WTC11 (cell line): ENCODE measurements at regions not wholly inside any gene's neighbourhood (a gene's known extent, or its start where the extent isn't known, plus 50 kb on each side); places are given as distances from the start of the nearest gene placed in this dataset.

Experiments
- ATAC-seq: fragments of 200-7000 bp; cut with Tn5 transposase; 2 replicates; pipeline ENCODE4 v1.10.0; 2021; ENCODE audit warnings: mild to moderate bottlenecking, moderate library complexity
- CTCF ChIA-PET: fragments of 300-600 bp; sonication (Branson Sonifier 250); formaldehyde crosslinking; loops from one replicate; lab custom pipeline; 2021; ENCODE audit warnings: antibody characterized with exemption; lab: Charles Lee
- POLR2A ChIA-PET: fragments of 350-600 bp; sonication (Branson Sonifier 250); formaldehyde crosslinking; loops from one replicate; lab custom pipeline; 2021; ENCODE audit warnings: antibody characterized with exemption; lab: Charles Lee
- DNase-seq: peaks from one replicate; pipeline ENCODE4 v3.0.0; 2021; ENCODE audit warnings: low spot score
- H3K27ac Mint-ChIP-seq: 2 replicates; pipeline ENCODE4 v1.8.0; 2021; ENCODE audit warnings: mixed read lengths
- H3K27me3 Mint-ChIP-seq: 2 replicates; pipeline ENCODE4 v1.8.0; 2021; ENCODE audit warnings: low read depth, mild to moderate bottlenecking, moderate library complexity, mixed read lengths
- H3K36me3 Mint-ChIP-seq: 2 replicates; pipeline ENCODE4 v1.8.0; 2021; ENCODE audit warnings: mixed read lengths
- H3K4me1 Mint-ChIP-seq: 2 replicates; pipeline ENCODE4 v1.8.0; 2022; ENCODE audit warnings: mixed read lengths
- H3K4me3 Mint-ChIP-seq: 2 replicates; pipeline ENCODE4 v1.8.0; 2021; ENCODE audit warnings: mild to moderate bottlenecking, moderate library complexity, mixed read lengths
- H3K9me3 Mint-ChIP-seq: 2 replicates; pipeline ENCODE4 v1.8.0; 2021; ENCODE audit warnings: mixed read lengths
- ARID4B ChIP-seq: sonication (generic); formaldehyde crosslinking; IDR thresholded peaks from 2 replicates; pipeline ENCODE4 v1.8.0; 2023; ENCODE audit warnings: missing genetic modification reagents, mild to moderate bottlenecking, borderline replicate concordance
- ATF2 ChIP-seq: sonication (generic); formaldehyde crosslinking; IDR thresholded peaks from 2 replicates; pipeline ENCODE4 v1.8.1; 2022; ENCODE audit warnings: low read depth, missing genetic modification reagents, borderline replicate concordance
- CREB1 ChIP-seq: sonication (generic); formaldehyde crosslinking; IDR thresholded peaks from 2 replicates; pipeline ENCODE4 v1.8.0; 2023; ENCODE audit warnings: mild to moderate bottlenecking, missing genetic modification reagents
- CREM ChIP-seq: sonication (generic); formaldehyde crosslinking; IDR thresholded peaks from 2 replicates; pipeline ENCODE4 v1.8.1; 2022; ENCODE audit warnings: mild to moderate bottlenecking, missing genetic modification reagents, moderate library complexity
- FOXP1 ChIP-seq: sonication (generic); formaldehyde crosslinking; IDR thresholded peaks from 2 replicates; pipeline ENCODE4 v1.8.0; 2022; ENCODE audit warnings: missing genetic modification reagents, mild to moderate bottlenecking, moderate library complexity, borderline replicate concordance
- GTF2I ChIP-seq: fragments of 250-450 bp; sonication (Bioruptor Pico); conservative IDR thresholded peaks from 2 replicates; pipeline ENCODE4 v1.4.0; 2021; ENCODE audit warnings: mild to moderate bottlenecking
- HMGA2 ChIP-seq: fragments of 250-450 bp; sonication (Bioruptor Pico); IDR thresholded peaks from 2 replicates; pipeline ENCODE4 v1.4.0; 2021; ENCODE audit warnings: mild to moderate bottlenecking, moderate library complexity
- IRF1 ChIP-seq: sonication (generic); formaldehyde crosslinking; IDR thresholded peaks from 2 replicates; pipeline ENCODE4 v1.8.0; 2023; ENCODE audit warnings: missing genetic modification reagents
- IRF2 ChIP-seq: sonication (generic); formaldehyde crosslinking; IDR thresholded peaks from 2 replicates; pipeline ENCODE4 v1.8.0; 2022; ENCODE audit warnings: low read depth, missing genetic modification reagents, borderline replicate concordance
- JUN ChIP-seq: sonication (generic); formaldehyde crosslinking; IDR thresholded peaks from 2 replicates; pipeline ENCODE4 v1.8.0; 2023; ENCODE audit warnings: mild to moderate bottlenecking, missing genetic modification reagents
- MAX ChIP-seq: sonication (generic); formaldehyde crosslinking; IDR thresholded peaks from 2 replicates; pipeline ENCODE4 v1.8.0; 2022; ENCODE audit warnings: mild to moderate bottlenecking, missing genetic modification reagents
- SOX15 ChIP-seq: fragments of 250-450 bp; sonication (Bioruptor Pico); IDR thresholded peaks from 2 replicates; pipeline ENCODE4 v1.9.0; 2021; ENCODE audit warnings: mild to moderate bottlenecking
- TCF7 ChIP-seq: sonication (generic); formaldehyde crosslinking; IDR thresholded peaks from 2 replicates; pipeline ENCODE4 v1.8.0; 2022; ENCODE audit warnings: mild to moderate bottlenecking, low read depth, missing genetic modification reagents, moderate library complexity
- TP53 ChIP-seq: sonication (generic); formaldehyde crosslinking; IDR thresholded peaks from 2 replicates; pipeline ENCODE4 v1.8.1; 2023; ENCODE audit warnings: mild to moderate bottlenecking, missing genetic modification reagents
- USF1 ChIP-seq: sonication (generic); formaldehyde crosslinking; IDR thresholded peaks from 2 replicates; pipeline ENCODE4 v1.8.0; 2022; ENCODE audit warnings: mild to moderate bottlenecking, missing genetic modification reagents
- ZNF317 ChIP-seq: sonication (generic); formaldehyde crosslinking; IDR thresholded peaks from 2 replicates; pipeline ENCODE4 v1.8.1; 2023; ENCODE audit warnings: low read depth, mild to moderate bottlenecking, moderate library complexity, missing genetic modification reagents, borderline replicate concordance
- ZNF396 ChIP-seq: fragments of 250-450 bp; sonication (Bioruptor Pico); IDR thresholded peaks from 2 replicates; pipeline ENCODE4 v1.8.0; 2021; ENCODE audit warnings: mild to moderate bottlenecking, moderate library complexity, borderline replicate concordance
- ZNF532 ChIP-seq: fragments of 250-450 bp; sonication (Bioruptor Pico); IDR thresholded peaks from 2 replicates; pipeline ENCODE4 v1.9.0; 2021; ENCODE audit warnings: mild to moderate bottlenecking, borderline replicate concordance
- ZSCAN18 ChIP-seq: fragments of 250-450 bp; sonication (Bioruptor Pico); IDR thresholded peaks from 2 replicates; pipeline ENCODE4 v2.1.2; 2022; ENCODE audit warnings: mild to moderate bottlenecking, moderate library complexity

- no peaks in the 10 kb centered on the region for H3K36me3 Mint-ChIP-seq
- TF ChIP-seq GTF2I (CRISPR knock-in tag) (no peak), CREB1 (CRISPR knock-in tag) (no peak), ZNF317 (CRISPR knock-in tag) (no peak), MAX (CRISPR knock-in tag) (no peak), USF1 (no peak), ZNF532 (CRISPR knock-in tag) (no peak), TP53 (CRISPR knock-in tag) (no peak), CREM (CRISPR knock-in tag) (no peak)
- DNase-seq (no peak), ATAC-seq (no peak)
- H3K4me3 Mint-ChIP-seq: no peak overlapping the region
- ChIA-PET POLR2A (interaction anchor here (0.7 kb wide), 1 partner anchor 53 kb away, joined by 3 read pairs; no protein-coding TSS in a partner anchor), CTCF (interaction anchor here (0.6 to 1.8 kb wide), 4 partner anchors 11 to 135 kb away, joined by 3 to 4 read pairs (median 4); no protein-coding TSS in a partner anchor)
- H3K4me1 Mint-ChIP-seq: peaks cover 32% of the 10 kb centered on the region
- peaks cover 18% of the 10 kb centered on the region for H3K27me3 Mint-ChIP-seq
- no peak overlapping the region for H3K27ac Mint-ChIP-seq
- H3K9me3 Mint-ChIP-seq: peaks cover 13% of the 10 kb centered on the region
Observed at GRCh38 chr5:10853154-10853553, 92.1 kb upstream of the DAP start.

- ChIA-PET CTCF (no interaction called here), POLR2A (no interaction called here)
- H3K4me1 Mint-ChIP-seq: peaks cover 7% of the 10 kb centered on the region
- ATAC-seq (no peak), DNase-seq (no peak)
- no peak overlapping the region for H3K4me3 Mint-ChIP-seq
- peaks cover 5% of the 10 kb centered on the region; the same call in 1 of the 2 replicates for H3K36me3 Mint-ChIP-seq
- H3K27me3 Mint-ChIP-seq: peaks cover 2% of the 10 kb centered on the region; the same call in 1 of the 2 replicates
- H3K9me3 Mint-ChIP-seq: peaks cover 24% of the 10 kb centered on the region
- no peak overlapping the region for H3K27ac Mint-ChIP-seq
- TF ChIP-seq IRF2 (CRISPR knock-in tag) (no peak), USF1 (no peak), SOX15 (no peak), TCF7 (CRISPR knock-in tag) (no peak), ZNF396 (CRISPR knock-in tag) (no peak), JUN (CRISPR knock-in tag) (no peak), ZSCAN18 (CRISPR knock-in tag) (no peak), ARID4B (CRISPR knock-in tag) (no peak), FOXP1 (CRISPR knock-in tag) (no peak), ATF2 (CRISPR knock-in tag) (no peak), HMGA2 (CRISPR knock-in tag) (no peak), IRF1 (CRISPR knock-in tag) (no peak)
Observed at GRCh38 chr5:10849278-10849677, 88.2 kb upstream of the DAP start.
